RWPE1 (cell line): ENCODE measurements at regions not wholly inside any gene's neighbourhood (a gene's known extent, or its start where the extent isn't known, plus 50 kb on each side); places are given as distances from the start of the nearest gene placed in this dataset.
"Not testable (repeated sequence)": the region's sequence is repeated elsewhere in the genome, so short reads cannot be mapped to it uniquely, and the experiment has no call there.

Source experiments
- CTCF ChIA-PET: fragments of 350-600 bp; sonication (Branson Sonifier 250); formaldehyde crosslinking; extraction: SDS; loops from one replicate; lab custom pipeline; 2021; lab: Yijun Ruan, JAX
- POLR2A ChIA-PET: fragments of 400-600 bp; formaldehyde crosslinking; extraction: SDS; loops from one replicate; lab custom pipeline; 2020; ENCODE audit warnings: antibody characterized with exemption; ENCODE audit not compliant: low non-redundant PET; lab: Yijun Ruan, JAX
- DNase-seq: peaks from one replicate; pipeline ENCODE4 v3.0.0; 2012; ENCODE audit warnings: low spot score
- H3K27ac ChIP-seq: fragments of 450-650 bp; 2 replicates; pipeline ENCODE4 v1.5.1; 2017
- TF ChIP-seq, protein P1 (sequence below): fragments of 450-650 bp; conservative IDR thresholded peaks from 2 replicates; pipeline ENCODE4 v1.5.1; 2017; ENCODE audit warnings: low read depth, mild to moderate bottlenecking

GRCh38 chr4:110869862-110870572, 247.1 kb upstream of the PITX2 start:
- ChIA-PET POLR2A (no interaction called here), CTCF (no interaction called here)
- DNase-seq: no peak
- H3K27ac ChIP-seq: no peak overlapping the region
- TF ChIP-seq, protein P1, sequence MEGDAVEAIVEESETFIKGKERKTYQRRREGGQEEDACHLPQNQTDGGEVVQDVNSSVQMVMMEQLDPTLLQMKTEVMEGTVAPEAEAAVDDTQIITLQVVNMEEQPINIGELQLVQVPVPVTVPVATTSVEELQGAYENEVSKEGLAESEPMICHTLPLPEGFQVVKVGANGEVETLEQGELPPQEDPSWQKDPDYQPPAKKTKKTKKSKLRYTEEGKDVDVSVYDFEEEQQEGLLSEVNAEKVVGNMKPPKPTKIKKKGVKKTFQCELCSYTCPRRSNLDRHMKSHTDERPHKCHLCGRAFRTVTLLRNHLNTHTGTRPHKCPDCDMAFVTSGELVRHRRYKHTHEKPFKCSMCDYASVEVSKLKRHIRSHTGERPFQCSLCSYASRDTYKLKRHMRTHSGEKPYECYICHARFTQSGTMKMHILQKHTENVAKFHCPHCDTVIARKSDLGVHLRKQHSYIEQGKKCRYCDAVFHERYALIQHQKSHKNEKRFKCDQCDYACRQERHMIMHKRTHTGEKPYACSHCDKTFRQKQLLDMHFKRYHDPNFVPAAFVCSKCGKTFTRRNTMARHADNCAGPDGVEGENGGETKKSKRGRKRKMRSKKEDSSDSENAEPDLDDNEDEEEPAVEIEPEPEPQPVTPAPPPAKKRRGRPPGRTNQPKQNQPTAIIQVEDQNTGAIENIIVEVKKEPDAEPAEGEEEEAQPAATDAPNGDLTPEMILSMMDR: no peak

DNA sequence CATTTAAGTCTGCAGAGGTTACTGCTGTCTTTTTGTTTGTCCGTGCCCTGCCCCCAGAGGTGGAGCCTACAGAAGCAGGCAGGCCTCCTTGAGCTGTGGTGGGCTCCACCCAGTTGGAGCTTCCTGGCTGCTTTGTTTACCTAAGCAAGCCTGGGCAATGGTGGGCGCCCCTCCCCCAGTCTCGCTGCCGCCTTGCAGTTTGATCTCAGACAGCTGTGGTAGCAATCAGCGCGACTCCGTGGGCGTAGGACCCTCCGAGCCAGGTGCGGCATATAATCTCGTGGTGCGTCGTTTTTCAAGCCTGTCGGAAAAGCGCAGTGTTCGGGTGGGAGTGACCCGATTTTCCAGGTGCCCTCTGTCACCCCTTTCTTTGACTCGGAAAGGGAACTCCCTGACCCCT, 253.3 kb upstream of the PITX2 start:
- H3K27ac ChIP-seq, POLR2A ChIA-PET, CTCF ChIA-PET, DNase-seq: not testable (repeated sequence)

DNA sequence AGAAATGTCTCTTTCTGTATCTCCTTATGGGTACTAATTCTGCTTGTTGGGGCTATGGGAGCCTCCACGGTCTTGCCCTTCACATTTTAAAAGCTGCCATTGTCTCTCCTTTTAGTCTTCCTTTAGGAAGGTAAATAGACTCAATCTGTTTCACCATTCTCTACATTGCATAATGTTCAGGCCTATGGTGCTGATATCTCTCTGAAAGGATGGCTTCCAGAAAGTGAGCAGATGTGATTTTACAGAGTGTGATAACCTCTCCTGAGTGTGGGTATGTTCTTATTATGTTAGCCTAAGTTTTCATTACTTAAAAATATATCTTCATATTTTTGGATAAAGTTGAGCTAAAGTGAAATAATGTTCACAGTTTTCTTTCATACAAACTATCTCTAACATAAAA, 254.0 kb upstream of the PITX2 start:
- no peak for DNase-seq
- TF ChIP-seq, protein P1: no peak
- H3K27ac ChIP-seq: no peak overlapping the region
- ChIA-PET POLR2A (no interaction called here), CTCF (no interaction called here)

GRCh38 chr4:110877778-110878370, 255.0 kb upstream of the PITX2 start:
- CTCF ChIA-PET: no interaction called here
- no peak overlapping the region for H3K27ac ChIP-seq
- DNase-seq: no peak
- TF ChIP-seq, protein P1: no peak
- POLR2A ChIA-PET: no interaction called here

DNA sequence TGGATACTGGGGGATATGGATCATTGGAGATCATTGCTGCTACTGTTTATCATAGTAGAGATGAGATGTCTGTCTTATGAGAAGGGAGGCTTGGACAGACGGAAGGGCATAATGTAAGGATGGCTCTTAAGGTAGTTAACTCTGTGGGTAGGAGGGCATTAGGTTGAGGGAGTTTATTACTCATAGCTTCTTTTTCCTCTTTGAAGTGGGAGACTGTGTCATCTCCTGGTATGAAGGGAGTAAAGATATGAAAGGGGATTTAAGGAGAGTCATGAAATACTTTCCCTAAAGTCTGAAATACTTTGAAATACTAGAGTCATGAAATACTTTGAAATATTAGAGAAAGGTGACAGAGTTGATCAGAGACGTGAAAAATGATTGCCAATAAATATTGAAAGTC, 255.5 kb upstream of the PITX2 start:
- DNase-seq: no peak
- CTCF ChIA-PET: no interaction called here

GRCh38 chr4:110878956-110879355, 256.1 kb upstream of the PITX2 start:
- DNase-seq: no peak
- H3K27ac ChIP-seq: no peak overlapping the region
- ChIA-PET POLR2A (no interaction called here), CTCF (no interaction called here)
- TF ChIP-seq, protein P1: no peak

More for the DNA sequence above, 255.5 kb upstream of the PITX2 start:
- POLR2A ChIA-PET: no interaction called here
- H3K27ac ChIP-seq: no peak overlapping the region
- TF ChIP-seq, protein P1: no peak

GRCh38 chr4:110886270-110886669, 263.4 kb upstream of the PITX2 start:
- H3K27ac ChIP-seq: no peak overlapping the region
- ChIA-PET CTCF (no interaction called here), POLR2A (no interaction called here)
- DNase-seq: no peak
- TF ChIP-seq, protein P1: no peak
